Right lobe of liver (tissue), 4 donors: ENCODE measurements at regions not wholly inside any gene's neighbourhood (a gene's known extent, or its start where the extent isn't known, plus 50 kb on each side); places are given as distances from the start of the nearest gene placed in this dataset.

ENCODE experiments used
- POLR2A ChIP-seq: fragments of 450-650 bp; IDR thresholded peaks from one replicate; pipeline ENCODE4 v1.6.1; 2017; ENCODE audit warnings: antibody characterized with exemption, mild to moderate bottlenecking
- TF ChIP-seq, protein P1 (sequence below), 4 donors: fragments of 200-600 bp in 3 of 4; fragments of 450-650 bp in 1 of 4; IDR thresholded peaks; one replicate each; pipeline versions ENCODE4 v1.5.1 to v1.8.0; 2016 to 2022; ENCODE audit warnings: antibody characterized with exemption in 4 of 4, mild to moderate bottlenecking in 2 of 4
- donor health status: DM: no; HTN: no; CAD: no.
- donor health status: DM: no; HTN: no; CAD: no.
- donor health status: DM: no; HTN: yes; CAD: no.

- TF ChIP-seq, protein P1, sequence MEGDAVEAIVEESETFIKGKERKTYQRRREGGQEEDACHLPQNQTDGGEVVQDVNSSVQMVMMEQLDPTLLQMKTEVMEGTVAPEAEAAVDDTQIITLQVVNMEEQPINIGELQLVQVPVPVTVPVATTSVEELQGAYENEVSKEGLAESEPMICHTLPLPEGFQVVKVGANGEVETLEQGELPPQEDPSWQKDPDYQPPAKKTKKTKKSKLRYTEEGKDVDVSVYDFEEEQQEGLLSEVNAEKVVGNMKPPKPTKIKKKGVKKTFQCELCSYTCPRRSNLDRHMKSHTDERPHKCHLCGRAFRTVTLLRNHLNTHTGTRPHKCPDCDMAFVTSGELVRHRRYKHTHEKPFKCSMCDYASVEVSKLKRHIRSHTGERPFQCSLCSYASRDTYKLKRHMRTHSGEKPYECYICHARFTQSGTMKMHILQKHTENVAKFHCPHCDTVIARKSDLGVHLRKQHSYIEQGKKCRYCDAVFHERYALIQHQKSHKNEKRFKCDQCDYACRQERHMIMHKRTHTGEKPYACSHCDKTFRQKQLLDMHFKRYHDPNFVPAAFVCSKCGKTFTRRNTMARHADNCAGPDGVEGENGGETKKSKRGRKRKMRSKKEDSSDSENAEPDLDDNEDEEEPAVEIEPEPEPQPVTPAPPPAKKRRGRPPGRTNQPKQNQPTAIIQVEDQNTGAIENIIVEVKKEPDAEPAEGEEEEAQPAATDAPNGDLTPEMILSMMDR (IDR thresholded peaks at IDR 0.05), result no peak
- no peak for TF ChIP-seq POLR2A
Measured at GRCh38 chr2:191757208-191757607, 79.3 kb downstream of the NABP1 start.
